DND-41 (cell line): ENCODE measurements at regions not wholly inside any gene's neighbourhood (a gene's known extent, or its start where the extent isn't known, plus 50 kb on each side); places are given as distances from the start of the nearest gene placed in this dataset.

Experiments
- CTCF ChIP-seq: IDR thresholded peaks from 2 replicates; pipeline ENCODE4 v1.5.1; 2012; ENCODE audit warnings: borderline replicate concordance, low read length, moderate library complexity, mild to moderate bottlenecking; ENCODE audit not compliant: poor library complexity, severe bottlenecking; ENCODE audit errors: extremely low read depth
- EZH2 ChIP-seq: IDR thresholded peaks from 3 replicates; pipeline ENCODE4 v1.6.1; 2012; ENCODE audit warnings: borderline replicate concordance, low read depth, mild to moderate bottlenecking, moderate library complexity, low read length, inconsistent platforms; ENCODE audit not compliant: severe bottlenecking

GRCh38 chr7:46806856-46807255 lies 775.1 kb downstream of the TNS3 start:
- TF ChIP-seq CTCF, result no peak
- no peak for TF ChIP-seq EZH2
